ENCODE measurements at regions not wholly inside any gene's neighbourhood (a gene's known extent, or its start where the extent isn't known, plus 50 kb on each side); places are given as distances from the start of the nearest gene placed in this dataset.
A peak's percentile ranks its signal among the peaks of the same experiment; 100 is the strongest.

DNA sequence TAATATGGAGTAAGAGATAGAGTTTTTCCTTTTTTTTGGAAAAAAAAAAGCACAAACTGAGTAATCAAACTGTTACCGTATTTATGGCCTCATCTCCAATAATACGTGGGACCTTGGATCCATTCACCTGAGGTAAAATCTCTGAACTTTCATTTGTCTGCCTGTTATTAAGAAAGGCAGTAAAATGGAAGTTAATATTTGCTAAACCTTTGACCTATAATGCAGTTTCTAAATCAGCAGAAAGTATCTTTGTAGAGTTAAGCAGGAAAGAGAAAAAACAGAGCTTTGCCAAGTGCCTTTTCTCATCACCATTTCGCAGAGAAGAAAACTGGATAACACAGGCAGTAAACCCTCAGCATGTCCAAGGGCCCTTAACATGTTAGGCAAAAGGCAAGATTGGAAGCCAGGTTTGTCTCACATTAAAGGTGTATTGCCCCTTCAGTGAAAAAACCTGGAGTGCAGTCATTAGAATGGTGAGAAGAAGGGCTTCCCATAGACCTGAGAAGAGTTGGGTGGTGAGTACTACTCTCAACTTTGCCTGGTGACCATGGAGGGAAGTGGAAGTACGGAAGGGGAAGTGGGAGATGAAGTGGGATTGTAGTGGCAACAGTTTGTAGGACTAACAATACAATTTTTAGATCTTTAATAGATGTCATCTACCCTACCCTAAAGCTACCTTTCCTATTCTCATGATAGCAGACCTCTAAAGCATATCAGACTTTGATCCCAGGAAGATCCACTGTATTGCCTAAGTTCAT is 65.4 kb upstream of the GRAMD2B start:
- no peak for DNase-seq
- intact Hi-C loops (cut with DNase I): loop anchor here (10.0 kb wide), 1 partner anchor 57 kb away; no protein-coding TSS in a partner anchor

DNA sequence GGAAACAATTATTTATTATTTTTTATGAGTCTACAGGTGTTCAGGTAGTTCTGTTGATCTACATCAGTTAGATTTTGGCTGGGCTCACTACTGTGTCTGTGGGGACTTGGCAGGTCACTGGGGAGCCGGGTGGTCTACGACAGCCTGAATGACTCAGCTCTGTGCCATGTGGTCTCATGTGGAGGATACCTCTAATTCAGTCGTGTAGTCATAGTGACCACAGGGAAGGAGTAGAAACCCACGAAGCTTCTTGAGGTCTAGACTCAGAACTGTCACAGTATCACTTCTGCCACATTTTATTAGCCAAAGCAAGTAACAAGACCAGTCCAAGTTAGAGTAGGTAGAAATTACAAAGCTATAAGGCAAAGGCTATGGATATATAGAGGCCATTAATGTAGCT is 64.7 kb upstream of the GRAMD2B start:
- intact Hi-C loops (cut with DNase I): loop anchor here (10.0 kb wide), 1 partner anchor 56 kb away; no protein-coding TSS in a partner anchor
- DNase-seq: no peak

GRCh38 chr5:126359884-126360283 is 63.3 kb upstream of the GRAMD2B start:
- intact Hi-C loops (cut with DNase I): loop anchor here (10.0 kb wide), 1 partner anchor 55 kb away; no protein-coding TSS in a partner anchor
- DNase-seq: no peak

DNA sequence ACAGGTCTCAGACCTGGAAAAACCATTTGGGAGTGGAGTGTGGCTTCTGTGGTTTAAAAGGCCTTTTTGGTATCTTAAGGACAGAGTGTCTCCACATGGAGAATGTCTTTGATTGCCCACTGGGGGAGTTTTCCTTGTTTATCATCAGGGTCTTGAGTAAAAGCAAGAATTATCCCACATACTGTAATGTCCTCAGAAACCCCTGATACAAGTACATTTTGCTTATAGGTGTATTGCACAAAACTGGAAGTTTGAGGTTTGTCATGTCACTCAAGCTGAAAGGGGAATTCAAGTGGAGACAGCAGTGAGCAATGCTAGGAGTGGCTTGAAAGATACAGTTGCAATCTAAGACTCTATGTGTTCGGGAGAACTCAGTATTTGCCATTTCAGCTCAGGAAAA is 62.7 kb upstream of the GRAMD2B start:
- no peak for DNase-seq
- intact Hi-C loops (cut with DNase I): no loop called here

DNA sequence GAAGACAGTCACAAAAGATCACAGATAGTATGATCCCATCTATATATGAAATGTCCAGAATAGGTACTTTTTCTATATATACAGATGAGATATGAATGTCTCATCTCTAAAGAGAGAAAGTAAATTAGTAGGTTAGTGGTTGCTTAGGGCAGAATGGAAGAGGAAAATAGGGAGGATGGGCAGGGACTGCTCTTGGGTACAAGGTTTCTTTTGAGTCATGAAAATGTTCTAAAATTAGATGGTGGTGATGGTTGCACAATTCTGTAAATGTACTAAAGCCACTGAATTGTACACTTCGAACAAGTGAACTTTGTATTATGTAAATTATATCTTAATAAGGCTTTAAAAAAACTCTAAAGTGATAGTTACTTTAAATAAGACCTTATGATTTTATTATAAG is 59.6 kb upstream of the GRAMD2B start:
- DNase-seq: no peak
- intact Hi-C loops (cut with DNase I): no loop called here

DNA sequence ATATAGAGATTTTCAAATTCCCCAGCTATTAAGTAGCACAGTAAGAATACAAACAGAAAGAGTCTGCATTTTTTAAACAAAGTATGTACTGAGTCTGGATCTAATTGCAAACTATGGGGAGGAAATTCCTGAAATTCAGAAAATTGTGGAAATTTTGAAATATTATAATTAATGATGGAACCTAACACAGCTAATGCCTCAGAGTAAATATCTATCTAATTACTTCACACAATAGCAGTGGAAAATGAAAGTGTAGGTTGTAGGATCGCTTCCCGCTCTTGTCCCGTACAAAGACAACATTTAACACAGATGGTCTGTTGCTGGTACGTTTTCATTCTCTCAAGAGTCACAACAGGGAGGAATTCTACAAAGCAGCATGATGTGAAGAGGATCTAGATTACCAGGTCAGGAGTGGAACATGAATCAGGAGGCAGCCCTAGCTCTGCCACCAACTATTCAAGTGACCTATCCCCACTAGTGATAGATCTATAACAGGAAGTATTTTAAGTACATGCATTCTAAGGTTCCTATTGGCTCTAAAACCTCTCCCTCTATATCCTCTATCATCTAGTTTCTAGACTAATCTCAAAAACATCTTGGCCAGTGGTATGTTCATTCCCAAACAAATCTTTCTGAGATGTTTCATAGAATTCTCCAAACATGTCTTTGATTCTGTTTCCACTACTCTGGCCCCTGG is 58.9 kb upstream of the GRAMD2B start:
- intact Hi-C loops (cut with DNase I): no loop called here
- no peak for DNase-seq

DNA sequence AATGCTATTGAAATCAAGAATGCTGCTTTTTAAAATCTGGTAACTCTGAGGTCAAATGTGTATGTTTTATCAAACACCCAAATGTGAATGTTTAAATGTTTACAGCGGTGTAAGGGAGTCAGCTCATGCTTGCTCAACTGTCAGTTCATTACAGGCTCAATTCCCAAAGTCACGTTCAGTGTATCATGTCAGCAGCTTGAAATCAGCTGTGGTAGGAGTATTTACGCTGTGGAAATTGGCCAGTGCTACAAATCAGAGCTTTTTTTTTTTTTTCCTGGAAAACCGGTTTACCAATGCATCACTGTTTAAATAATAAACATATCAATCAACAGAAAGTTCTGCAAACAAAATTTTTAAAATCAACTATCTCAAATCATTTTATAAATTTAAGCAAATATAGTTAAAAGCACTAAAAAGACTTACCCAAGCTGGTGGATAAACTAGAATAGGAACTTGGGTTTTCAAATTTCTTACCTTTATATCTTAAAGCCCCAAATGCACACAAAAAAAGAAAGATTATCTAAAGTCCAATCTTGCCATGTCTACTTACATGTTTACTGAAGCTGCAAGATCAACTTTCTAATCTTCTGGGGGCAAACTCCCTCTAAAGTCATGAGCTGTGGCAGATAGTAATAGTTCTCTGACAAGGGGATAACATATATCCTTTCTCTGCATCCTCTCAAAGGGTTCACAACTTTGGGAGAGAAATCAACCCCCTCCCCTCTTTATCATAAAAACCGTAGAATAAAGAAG is 57.6 kb upstream of the GRAMD2B start:
- intact Hi-C loops (cut with DNase I): no loop called here
- DNase-seq: no peak

DNA sequence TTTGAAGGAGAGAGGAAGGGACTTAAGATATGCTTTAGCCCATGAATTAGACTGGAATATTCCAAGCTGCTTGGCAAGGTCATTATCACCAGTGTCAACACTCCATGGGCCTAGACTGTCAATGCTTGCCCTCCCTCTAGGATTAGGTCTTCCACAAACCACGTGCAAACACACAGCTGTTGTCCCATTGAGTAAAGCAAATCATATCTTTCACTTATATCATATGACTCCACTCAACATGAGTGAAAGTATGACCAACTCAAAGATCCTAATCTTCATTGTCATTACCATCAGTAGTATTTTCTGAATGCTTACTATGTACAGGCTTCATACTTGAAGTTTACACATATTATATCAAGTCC is 57.0 kb upstream of the GRAMD2B start:
- no peak for DNase-seq
- intact Hi-C loops (cut with DNase I): no loop called here

DNA sequence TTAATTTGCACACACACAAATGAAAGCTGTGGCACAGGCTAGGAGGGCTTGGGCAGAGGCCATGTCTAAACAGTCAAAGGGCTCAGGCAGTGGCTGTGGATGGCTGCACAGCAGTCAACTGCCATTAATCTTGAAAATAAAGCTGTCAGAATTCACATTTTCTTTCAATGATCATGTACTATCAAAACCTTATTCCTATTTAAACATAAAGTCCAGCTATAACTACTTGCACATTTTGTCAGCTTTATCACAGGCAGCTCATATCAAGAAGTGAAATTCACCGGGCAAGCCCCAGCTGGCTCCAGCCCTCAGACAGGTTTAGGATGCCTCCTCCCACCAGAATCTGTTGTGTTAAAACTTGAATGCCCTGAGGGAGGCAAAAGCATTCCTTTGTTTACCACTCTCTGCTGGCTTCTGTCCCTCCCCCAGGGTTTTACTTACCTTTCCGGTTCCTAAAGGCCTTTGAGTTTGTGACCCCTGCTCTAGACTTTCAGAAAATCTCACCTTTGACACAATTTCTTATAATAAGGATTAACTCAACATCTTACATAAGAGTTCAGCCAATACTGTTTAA is 54.9 kb upstream of the GRAMD2B start:
- intact Hi-C loops (cut with DNase I): no loop called here
- DNase-seq: no peak

- DNase-seq: no peak
- intact Hi-C loops (cut with DNase I): no loop called here
Observed at GRCh38 chr5:126369083-126369482, 54.1 kb upstream of the GRAMD2B start.

DNA sequence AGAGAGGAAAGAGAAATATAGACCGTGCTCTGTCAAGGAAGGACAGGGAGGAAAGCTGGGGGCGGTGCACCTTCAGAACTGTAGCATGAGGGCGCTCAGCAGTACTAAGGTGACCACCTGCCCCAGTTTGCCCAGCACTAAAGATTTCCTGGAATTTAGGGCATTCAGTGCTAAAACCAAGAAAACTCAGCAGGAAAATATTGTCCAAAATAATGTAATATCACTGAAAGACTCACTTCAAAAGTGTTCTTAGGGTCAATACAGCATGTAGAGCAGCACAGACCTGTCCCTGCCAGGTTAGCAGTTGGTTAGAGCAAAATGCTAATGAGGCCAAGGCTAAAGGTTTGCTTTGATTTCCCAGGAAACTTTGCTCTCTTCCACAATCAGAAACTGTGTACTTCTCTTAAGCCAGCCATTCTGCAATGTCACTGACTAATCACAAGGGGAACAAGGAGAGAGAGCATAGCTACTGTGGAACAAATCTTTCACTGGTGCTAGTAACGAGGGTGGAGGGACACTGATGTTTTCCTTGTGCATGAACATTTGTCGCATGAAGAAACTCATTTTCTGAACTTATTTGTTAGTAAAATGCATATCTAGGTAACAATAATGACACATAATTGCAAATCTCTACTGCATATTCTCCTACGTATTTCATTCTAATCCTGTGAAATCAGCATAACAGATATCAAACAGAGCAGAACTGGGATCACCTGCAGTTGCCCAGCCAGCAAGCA is 53.0 kb upstream of the GRAMD2B start:
- intact Hi-C loops (cut with DNase I): no loop called here
- no peak for DNase-seq

DNA sequence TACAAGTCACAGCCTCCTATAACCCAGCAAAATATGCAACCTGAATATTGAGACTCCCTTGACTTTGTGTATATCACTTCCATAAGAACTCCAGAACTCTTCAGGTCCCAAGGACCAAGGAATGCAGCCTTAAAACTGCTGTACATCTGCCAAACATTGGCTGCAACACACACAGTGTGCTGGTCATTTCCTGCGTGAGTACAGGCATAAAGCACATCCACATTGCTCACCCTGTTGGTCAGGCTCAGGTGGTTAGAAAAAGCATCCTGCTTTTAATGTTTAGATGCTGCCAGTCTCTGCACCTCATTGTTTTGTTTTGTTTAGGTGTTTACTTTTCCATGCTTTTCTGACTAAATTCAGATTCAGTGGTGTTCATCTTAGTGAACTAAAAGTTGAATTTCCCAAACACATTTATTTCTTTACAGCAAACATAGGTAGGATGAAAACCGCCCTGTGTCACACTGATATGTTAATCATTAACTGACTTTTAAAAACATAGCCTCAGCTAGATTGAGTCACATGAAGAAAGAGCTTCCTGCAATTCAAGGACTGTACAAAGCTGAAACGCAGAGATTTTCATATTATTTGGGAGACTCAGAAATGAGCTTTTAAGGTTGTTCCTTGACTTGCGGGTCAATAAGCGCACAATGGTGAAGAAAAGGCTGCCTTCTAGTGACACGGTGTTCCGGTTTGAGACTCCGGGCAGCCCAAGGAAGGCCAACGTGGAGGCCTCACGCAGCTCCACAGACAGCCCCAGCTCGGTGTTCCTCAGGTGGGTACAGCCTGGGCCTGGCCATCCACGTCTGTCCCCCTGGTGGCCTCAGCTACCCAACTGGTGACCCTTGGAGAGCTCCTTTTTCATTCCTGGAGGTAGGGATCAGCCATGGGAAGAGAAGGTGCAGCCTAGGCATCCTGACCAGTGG is 52.2 kb upstream of the GRAMD2B start:
- intact Hi-C loops (cut with DNase I): no loop called here
- peak in 2 of 10 donors; percentile 40 to 73 for DNase-seq

GRCh38 chr5:126373375-126374108 is 49.7 kb upstream of the GRAMD2B start:
- no peak for DNase-seq
- intact Hi-C loops (cut with DNase I): no loop called here

All from posterior cingulate gyrus (tissue), 11 donors.